H1 (cell line): ENCODE measurements at regions not wholly inside any gene's neighbourhood (a gene's known extent, or its start where the extent isn't known, plus 50 kb on each side); places are given as distances from the start of the nearest gene placed in this dataset.

Experiments used
- CTCF ChIA-PET: fragments of 300-600 bp; sonication (Branson Sonifier 250); formaldehyde crosslinking; loops from one replicate; lab custom pipeline; 2021; ENCODE audit not compliant: partially characterized antibody; lab: Charles Lee
- POLR2A ChIA-PET: fragments of 300-600 bp; sonication (Branson Sonifier 250); formaldehyde crosslinking; loops from one replicate; lab custom pipeline; 2021; ENCODE audit warnings: inconsistent platforms; ENCODE audit not compliant: partially characterized antibody; lab: Charles Lee
- DNase-seq, 2 experiments: peaks; one replicate each; pipeline versions ENCODE4 v3.0.0 to v3.0.0-alpha.2; 2010 to 2022; ENCODE audit warnings: low spot score in 2 of 2, low read depth in 1 of 2, mixed read lengths in 1 of 2
- FAIRE-seq: peaks from 2 replicates; lab custom pipeline; 2011; peaks lifted over from hg19 to GRCh38; lab: Jason Lieb, UNC
- H2AFZ ChIP-seq: 2 replicates; pipeline ENCODE4 v1.8.1; 2012; ENCODE audit warnings: low read length, inconsistent platforms
- H2AK5ac ChIP-seq: 2 replicates; pipeline ENCODE4 v1.6.1; 2013; ENCODE audit warnings: low read depth, low read length
- H2BK120ac ChIP-seq: replicated peaks from 2 replicates; pipeline ENCODE3; 2013; ENCODE audit warnings: low read depth, low read length, inconsistent platforms
- H2BK12ac ChIP-seq: 2 replicates; pipeline ENCODE4 v1.6.1; 2013; ENCODE audit warnings: low read depth, low read length
- H2BK15ac ChIP-seq: 2 replicates; pipeline ENCODE4 v1.6.1; 2013; ENCODE audit warnings: low read length
- H2BK20ac ChIP-seq: 2 replicates; pipeline ENCODE4 v1.6.1; 2013; ENCODE audit warnings: low read length
- H2BK5ac ChIP-seq: 2 replicates; pipeline ENCODE4 v1.6.1; 2013; ENCODE audit warnings: low read depth, low read length
- H3K14ac ChIP-seq: 2 replicates; pipeline ENCODE4 v1.6.1; 2013; ENCODE audit warnings: inconsistent platforms; ENCODE audit not compliant: insufficient read length
- H3K18ac ChIP-seq: 2 replicates; pipeline ENCODE4 v1.6.1; 2013; ENCODE audit warnings: low read length; ENCODE audit errors: extremely low read depth
- H3K23ac ChIP-seq: 2 replicates; pipeline ENCODE4 v1.6.1; 2013; ENCODE audit warnings: inconsistent platforms; ENCODE audit not compliant: insufficient read length
- H3K23me2 ChIP-seq: 2 replicates; pipeline ENCODE4 v1.6.1; 2013; ENCODE audit warnings: low read depth, low read length
- H3K27ac ChIP-seq: 2 replicates; pipeline ENCODE4 v1.6.1; 2011; ENCODE audit warnings: low read depth, low read length, inconsistent platforms
- H3K27me3 ChIP-seq, 4 experiments: replicated peaks in 1 of 4; 1 replicate in 1 of 4; 2 replicates in 3 of 4; pipeline versions ENCODE4 v1.6.1 to v1.8.1; 2011 to 2013; ENCODE audit warnings: low read length in 3 of 4, mild to moderate bottlenecking in 3 of 4, inconsistent platforms in 2 of 4, mixed read lengths in 2 of 4, moderate library complexity in 1 of 4; ENCODE audit not compliant: control insufficient read depth in 3 of 4, insufficient read depth in 3 of 4; ENCODE audit errors: extremely low read depth in 1 of 4
- H3K36me3 ChIP-seq, 4 experiments: 2 replicates each; pipeline versions ENCODE4 v1.6.1 to v1.8.1; 2011 to 2013; ENCODE audit warnings: mild to moderate bottlenecking in 4 of 4, low read length in 3 of 4, moderate library complexity in 2 of 4, control low read depth in 1 of 4, inconsistent platforms in 1 of 4; ENCODE audit not compliant: insufficient read depth in 4 of 4, control insufficient read depth in 2 of 4
- H3K4ac ChIP-seq: replicated peaks from 2 replicates; pipeline ENCODE3; 2013; ENCODE audit warnings: low read length, low read depth, mixed read lengths, inconsistent platforms; ENCODE audit not compliant: insufficient read length
- H3K4me1 ChIP-seq, 4 experiments: replicated peaks in 1 of 4; 1 replicate in 1 of 4; 2 replicates in 3 of 4; pipeline versions ENCODE4 v1.6.1 to v1.8.1; 2011 to 2013; ENCODE audit warnings: low read length in 3 of 4, inconsistent platforms in 2 of 4, mixed read lengths in 1 of 4; ENCODE audit not compliant: insufficient read depth in 4 of 4, control insufficient read depth in 3 of 4
- H3K4me2 ChIP-seq, 2 experiments: 2 replicates each; pipeline versions ENCODE4 v1.6.1 to v1.8.1; 2011 to 2013; ENCODE audit warnings: low read depth in 2 of 2, low read length in 2 of 2, control low read depth in 1 of 2, inconsistent platforms in 1 of 2, mild to moderate bottlenecking in 1 of 2; ENCODE audit not compliant: insufficient read depth in 1 of 2
- H3K4me3 ChIP-seq, 4 experiments: fragments of 200-600, 300-600 bp in 1 of 4; sonication (generic), shearing (Covaris generic), sonication (Bioruptor Twin) in 1 of 4; 2 replicates each; pipeline versions ENCODE4 v1.5.1 to v1.8.1; 2011 to 2016; ENCODE audit warnings: low read length in 4 of 4, low read depth in 3 of 4, control low read depth in 2 of 4, inconsistent platforms in 2 of 4, mild to moderate bottlenecking in 2 of 4, mixed read lengths in 1 of 4, moderate library complexity in 1 of 4; ENCODE audit not compliant: insufficient read depth in 2 of 4; ENCODE audit errors: extremely low read depth in 1 of 4
- H3K56ac ChIP-seq: replicated peaks from 2 replicates; pipeline ENCODE3; 2013; ENCODE audit warnings: low read depth, mild to moderate bottlenecking, mixed read lengths, low read length, inconsistent platforms; ENCODE audit not compliant: insufficient read length
- H3K79me1 ChIP-seq: 2 replicates; pipeline ENCODE4 v1.6.1; 2013; ENCODE audit warnings: low read depth, low read length, control low read depth
- H3K79me2 ChIP-seq, 2 experiments: 2 replicates each; pipeline versions ENCODE4 v1.6.1 to v1.8.1; 2012 to 2013; ENCODE audit warnings: low read length in 2 of 2, mild to moderate bottlenecking in 2 of 2, inconsistent platforms in 1 of 2; ENCODE audit not compliant: insufficient read depth in 2 of 2, control insufficient read depth in 1 of 2
- H3K9ac ChIP-seq, 4 experiments: replicated peaks in 1 of 4; 1 replicate in 1 of 4; 2 replicates in 3 of 4; pipeline versions ENCODE4 v1.6.1 to v1.8.1; 2011 to 2013; ENCODE audit warnings: low read depth in 3 of 4, low read length in 3 of 4, control low read depth in 2 of 4, mild to moderate bottlenecking in 2 of 4, moderate library complexity in 2 of 4, inconsistent platforms in 1 of 4; ENCODE audit errors: extremely low read depth in 1 of 4
- H3K9me3 ChIP-seq, 2 experiments: 2 replicates each; pipeline versions ENCODE4 v1.6.1 to v1.8.1; 2012 to 2013; ENCODE audit warnings: mild to moderate bottlenecking in 2 of 2, moderate library complexity in 2 of 2, control low read depth in 1 of 2, inconsistent platforms in 1 of 2, low read depth in 1 of 2, low read length in 1 of 2, mixed read lengths in 1 of 2; ENCODE audit not compliant: insufficient read depth in 2 of 2
- H4K20me1 ChIP-seq, 2 experiments: replicated peaks in 1 of 2; 2 replicates each; pipeline versions ENCODE3 to v1.8.1; 2011 to 2013; ENCODE audit warnings: inconsistent platforms in 2 of 2, low read length in 2 of 2, mild to moderate bottlenecking in 1 of 2; ENCODE audit not compliant: insufficient read depth in 2 of 2, control insufficient read depth in 1 of 2
- H4K5ac ChIP-seq: 2 replicates; pipeline ENCODE4 v1.6.1; 2013; ENCODE audit warnings: low read length, low read depth, mixed read lengths, inconsistent platforms; ENCODE audit not compliant: insufficient read length
- H4K8ac ChIP-seq: 2 replicates; pipeline ENCODE4 v1.8.0; 2013; ENCODE audit warnings: mild to moderate bottlenecking, moderate library complexity, low read length, inconsistent platforms; ENCODE audit not compliant: insufficient read depth; ENCODE audit errors: extremely low read depth
- H4K91ac ChIP-seq: replicated peaks from 2 replicates; pipeline ENCODE3; 2013; ENCODE audit warnings: low read length, mixed read lengths, inconsistent platforms; ENCODE audit not compliant: insufficient read length
- KDM5A ChIP-seq: fragments of 200-600 bp; IDR thresholded peaks from 2 replicates; pipeline ENCODE4 v1.7.1; 2012; ENCODE audit warnings: mild to moderate bottlenecking, low read length, inconsistent platforms, mixed read lengths
- RAD21 ChIP-seq, 2 experiments: IDR thresholded peaks in 1 of 2; conservative IDR thresholded peaks in 1 of 2; 2 replicates each; pipeline ENCODE4 v1.6.1; 2011; ENCODE audit warnings: low read depth in 2 of 2, low read length in 2 of 2, improper control_type of control experiment in 1 of 2, inconsistent platforms in 1 of 2, mild to moderate bottlenecking in 1 of 2, moderate library complexity in 1 of 2
- TEAD4 ChIP-seq: IDR thresholded peaks from 2 replicates; pipeline ENCODE4 v1.6.1; 2012; ENCODE audit warnings: low read depth, low read length, inconsistent platforms, mixed read lengths
- WGBS, 2 experiments: shearing (Covaris generic) in 1 of 2; methylation state at CpG; one replicate each; pipeline versions ENCODE4 v1.1.6 to v1.1.7; 2013 to 2015; ENCODE audit warnings: low lambda C conversion rate in 2 of 2, mixed read lengths in 2 of 2, inconsistent platforms in 1 of 2, low coverage in 1 of 2, missing lambda C conversion rate in 1 of 2; ENCODE audit not compliant: insufficient replicate concordance in 2 of 2, insufficient coverage in 1 of 2, insufficient read length in 1 of 2; ENCODE audit errors: extremely low coverage in 1 of 2, missing lambda C conversion rate in 1 of 2; 5-methylcytosine and 5-hydroxymethylcytosine counted together

- DNase-seq, result no peak
- FAIRE-seq, result no peak
- no peaks in the 10 kb centered on the region for H3K27me3 ChIP-seq
- H3K18ac ChIP-seq, result no peak overlapping the region
- no peak overlapping the region for H3K4me3 ChIP-seq
- CTCF ChIA-PET, result no interaction called here
- POLR2A ChIA-PET, result no interaction called here
- no peak overlapping the region for H4K91ac ChIP-seq
- H3K79me1 ChIP-seq, result no peaks in the 10 kb centered on the region
- no peaks in the 10 kb centered on the region for H3K9me3 ChIP-seq
- H3K23me2 ChIP-seq, result no peaks in the 10 kb centered on the region; the same call in 1 of the 2 replicates
- H4K5ac ChIP-seq, result no peak overlapping the region
- H3K4me1 ChIP-seq, result peaks cover 0 to 4% (median 2%) of the 10 kb centered on the region in 4 experiments; a peak in 2 of 7 replicates
- H3K23ac ChIP-seq, result no peak overlapping the region
- no peak overlapping the region for H3K27ac ChIP-seq
- H3K14ac ChIP-seq, result no peak overlapping the region
- no peak overlapping the region for H3K56ac ChIP-seq
- no peak overlapping the region for H2BK15ac ChIP-seq
- no peaks in the 10 kb centered on the region for H3K36me3 ChIP-seq
- no peak overlapping the region for H2AFZ ChIP-seq
- no peak overlapping the region for H3K4ac ChIP-seq
- no peak overlapping the region for H2AK5ac ChIP-seq
- no peak overlapping the region for H2BK120ac ChIP-seq
- no peak overlapping the region for H4K8ac ChIP-seq
- no peaks in the 10 kb centered on the region for H3K79me2 ChIP-seq
- no peak overlapping the region for H3K4me2 ChIP-seq
- H2BK12ac ChIP-seq, result no peak overlapping the region
- 92% methylated on average over 5 of the region's 5 CpGs; no CpG with 5 or more reads in 1 of the 2 experiments for WGBS, 2 experiments
- H3K9ac ChIP-seq, result no peak overlapping the region
- H2BK20ac ChIP-seq, result no peak overlapping the region
- H2BK5ac ChIP-seq, result no peak overlapping the region
- no peaks in the 10 kb centered on the region for H4K20me1 ChIP-seq
- TF ChIP-seq RAD21 (IDR thresholded peaks at IDR 0.05 in 1 of 2, conservative IDR thresholded peaks at IDR 0.05 in 1 of 2; ENCODE audit: low read depth in 2 of 2, low read length in 2 of 2), result no peak
- no peak for TF ChIP-seq TEAD4
- no peak for TF ChIP-seq KDM5A
Observed at GRCh38 chr3:34360713-34361112, 562.3 kb downstream of the PDCD6IP start.
